SK-N-SH (cell line): ENCODE measurements at regions not wholly inside any gene's neighbourhood (a gene's known extent, or its start where the extent isn't known, plus 50 kb on each side); places are given as distances from the start of the nearest gene placed in this dataset.
"Not testable (repeated sequence)": the region's sequence is repeated elsewhere in the genome, so short reads cannot be mapped to it uniquely, and the experiment has no call there.

Experiments
- CTCF ChIA-PET: fragments of 300-600, 350-600 bp; formaldehyde crosslinking; extraction: SDS; loops from one replicate; lab custom pipeline; 2021; lab: Yijun Ruan, JAX
- POLR2A ChIA-PET: fragments of 350-600 bp; sonication (Branson Sonifier 250); formaldehyde crosslinking; extraction: SDS; loops from one replicate; lab custom pipeline; 2020; ENCODE audit warnings: antibody characterized with exemption, inconsistent platforms; lab: Yijun Ruan, JAX
- DNase-seq: peaks from one replicate; pipeline ENCODE4 v3.0.0; 2012
- H2AFZ ChIP-seq: fragments of 200-600 bp; sonication (generic); 2 replicates; pipeline ENCODE4 v1.8.1; 2016; ENCODE audit warnings: antibody characterized with exemption, mild to moderate bottlenecking, low read depth
- H3F3A ChIP-seq: fragments of 200-600 bp; sonication (generic); replicated peaks from 2 replicates; pipeline ENCODE3; 2016; ENCODE audit warnings: antibody characterized with exemption, mild to moderate bottlenecking; ENCODE audit not compliant: insufficient read depth
- H3K27ac ChIP-seq, 2 experiments: fragments of 200-500 bp in 1 of 2; fragments of 200-600 bp in 1 of 2; sonication (Bioruptor generic) in 1 of 2; sonication (generic), shearing (Covaris generic) in 1 of 2; 2 replicates each; pipeline versions ENCODE4 v1.5.1 to v1.6.1; 2014 to 2016; ENCODE audit warnings: low read depth in 2 of 2, inconsistent platforms in 1 of 2, low read length in 1 of 2, mild to moderate bottlenecking in 1 of 2, mixed read lengths in 1 of 2
- H3K27me3 ChIP-seq: fragments of 200-600 bp; sonication (generic), shearing (Covaris generic); 2 replicates; pipeline ENCODE4 v1.6.1; 2016; ENCODE audit warnings: mixed run types; ENCODE audit not compliant: insufficient read depth
- H3K36me3 ChIP-seq, 2 experiments: fragments of 200-500 bp in 1 of 2; fragments of 200-600 bp in 1 of 2; sonication (Bioruptor generic) in 1 of 2; sonication (generic) in 1 of 2; replicated peaks in 1 of 2; 2 replicates each; pipeline versions ENCODE3 to v1.5.1; 2014 to 2016; ENCODE audit warnings: low read length in 1 of 2, mild to moderate bottlenecking in 1 of 2; ENCODE audit not compliant: insufficient read depth in 2 of 2, control insufficient read depth in 1 of 2
- H3K4me1 ChIP-seq, 2 experiments: fragments of 200-500 bp in 1 of 2; fragments of 200-600 bp in 1 of 2; sonication (Bioruptor generic) in 1 of 2; sonication (generic), shearing (Covaris generic) in 1 of 2; 2 replicates each; pipeline versions ENCODE4 v1.5.1 to v1.6.1; 2014 to 2016; ENCODE audit warnings: low read depth in 1 of 2, low read length in 1 of 2, mixed run types in 1 of 2; ENCODE audit not compliant: insufficient read depth in 2 of 2, control insufficient read depth in 1 of 2
- H3K4me2 ChIP-seq: fragments of 200-600 bp; sonication (generic), shearing (Covaris generic); 2 replicates; pipeline ENCODE4 v1.6.1; 2017; ENCODE audit warnings: mixed run types
- H3K4me3 ChIP-seq, 2 experiments: fragments of 200-500 bp in 1 of 2; fragments of 200-600 bp in 1 of 2; sonication (Bioruptor generic) in 1 of 2; sonication (generic), shearing (Covaris generic) in 1 of 2; 2 replicates each; pipeline versions ENCODE4 v1.5.1 to v1.8.1; 2014 to 2016; ENCODE audit warnings: low read depth in 2 of 2, inconsistent platforms in 1 of 2, low read length in 1 of 2, mild to moderate bottlenecking in 1 of 2, mixed read lengths in 1 of 2, moderate library complexity in 1 of 2
- H3K79me2 ChIP-seq: fragments of 200-600 bp; sonication (generic); 2 replicates; pipeline ENCODE4 v1.8.1; 2017; ENCODE audit warnings: mild to moderate bottlenecking; ENCODE audit not compliant: insufficient read depth
- H3K9ac ChIP-seq: fragments of 200-600 bp; sonication (generic); 2 replicates; pipeline ENCODE4 v1.6.1; 2017; ENCODE audit warnings: mixed run types
- H3K9me2 ChIP-seq: fragments of 200-600 bp; sonication (generic); 2 replicates; pipeline ENCODE4 v1.6.1; 2017; ENCODE audit warnings: mixed run types
- H3K9me3 ChIP-seq: fragments of 200-600 bp; sonication (generic); 2 replicates; pipeline ENCODE4 v1.6.1; 2017; ENCODE audit warnings: mixed run types, mild to moderate bottlenecking, moderate library complexity
- H4K20me1 ChIP-seq: fragments of 200-600 bp; sonication (generic); 2 replicates; pipeline ENCODE4 v1.6.1; 2017; ENCODE audit warnings: mild to moderate bottlenecking, mixed run types; ENCODE audit not compliant: insufficient read depth
- CHD2 ChIP-seq: fragments of 150-350 bp; IDR thresholded peaks from 2 replicates; pipeline ENCODE4 v1.6.1; 2018; ENCODE audit warnings: low read length; ENCODE audit not compliant: partially characterized antibody
- FOSL2 ChIP-seq: IDR thresholded peaks from 2 replicates; pipeline ENCODE4 v1.4.0; 2012; ENCODE audit warnings: low read depth, mild to moderate bottlenecking, moderate library complexity, borderline replicate concordance
- JUND ChIP-seq: IDR thresholded peaks from 2 replicates; pipeline ENCODE4 v1.4.0; 2012
- NFIC ChIP-seq: IDR thresholded peaks from 2 replicates; pipeline ENCODE4 v1.4.0; 2012; ENCODE audit warnings: borderline replicate concordance
- POLR2AphosphoS5 ChIP-seq: IDR thresholded peaks from 2 replicates; pipeline ENCODE4 v1.6.1; 2012; ENCODE audit warnings: low read depth, low read length
- RCOR1 ChIP-seq: fragments of 150-350 bp; IDR thresholded peaks from 2 replicates; pipeline ENCODE4 v1.6.1; 2017; ENCODE audit warnings: antibody characterized with exemption, low read length
- RFX5 ChIP-seq: IDR thresholded peaks from 2 replicates; pipeline ENCODE4 v1.6.1; 2012; ENCODE audit warnings: mild to moderate bottlenecking, improper control_type of control experiment, low read length
- SIN3A ChIP-seq: IDR thresholded peaks from 2 replicates; pipeline ENCODE4 v1.6.1; 2012; ENCODE audit warnings: low read depth, mild to moderate bottlenecking, low read length, moderate library complexity, borderline replicate concordance
- TAF1 ChIP-seq: IDR thresholded peaks from 2 replicates; pipeline ENCODE4 v1.6.1; 2012; ENCODE audit warnings: low read depth, mild to moderate bottlenecking, low read length, moderate library complexity, borderline replicate concordance
- YY1 ChIP-seq: IDR thresholded peaks from 2 replicates; pipeline ENCODE4 v1.4.0; 2012; ENCODE audit warnings: low read depth, mild to moderate bottlenecking
- WGBS: methylation state at CpG from one replicate; pipeline ENCODE4 v1.1.6; 2017; ENCODE audit warnings: low lambda C conversion rate; 5-methylcytosine and 5-hydroxymethylcytosine counted together
- TF ChIP-seq, protein P1 (sequence below): fragments of 150-350 bp; IDR thresholded peaks from 2 replicates; pipeline ENCODE4 v1.6.1; 2016; ENCODE audit warnings: mild to moderate bottlenecking, low read depth, low read length
- TF ChIP-seq, protein P2 (sequence below): fragments of 200-600 bp; sonication (generic); IDR thresholded peaks from 2 replicates; pipeline ENCODE4 v1.6.1; 2017; ENCODE audit warnings: antibody characterized with exemption, mild to moderate bottlenecking, moderate library complexity
- TF ChIP-seq, protein P3 (sequence below): fragments of 150-350 bp; IDR thresholded peaks from 2 replicates; pipeline ENCODE4 v1.6.1; 2017; ENCODE audit warnings: antibody characterized with exemption, low read length, low read depth, borderline replicate concordance
- TF ChIP-seq, protein P4 (sequence below): IDR thresholded peaks from 2 replicates; pipeline ENCODE4 v1.6.1; 2012; ENCODE audit warnings: mild to moderate bottlenecking, low read depth, low read length, moderate library complexity

DNA sequence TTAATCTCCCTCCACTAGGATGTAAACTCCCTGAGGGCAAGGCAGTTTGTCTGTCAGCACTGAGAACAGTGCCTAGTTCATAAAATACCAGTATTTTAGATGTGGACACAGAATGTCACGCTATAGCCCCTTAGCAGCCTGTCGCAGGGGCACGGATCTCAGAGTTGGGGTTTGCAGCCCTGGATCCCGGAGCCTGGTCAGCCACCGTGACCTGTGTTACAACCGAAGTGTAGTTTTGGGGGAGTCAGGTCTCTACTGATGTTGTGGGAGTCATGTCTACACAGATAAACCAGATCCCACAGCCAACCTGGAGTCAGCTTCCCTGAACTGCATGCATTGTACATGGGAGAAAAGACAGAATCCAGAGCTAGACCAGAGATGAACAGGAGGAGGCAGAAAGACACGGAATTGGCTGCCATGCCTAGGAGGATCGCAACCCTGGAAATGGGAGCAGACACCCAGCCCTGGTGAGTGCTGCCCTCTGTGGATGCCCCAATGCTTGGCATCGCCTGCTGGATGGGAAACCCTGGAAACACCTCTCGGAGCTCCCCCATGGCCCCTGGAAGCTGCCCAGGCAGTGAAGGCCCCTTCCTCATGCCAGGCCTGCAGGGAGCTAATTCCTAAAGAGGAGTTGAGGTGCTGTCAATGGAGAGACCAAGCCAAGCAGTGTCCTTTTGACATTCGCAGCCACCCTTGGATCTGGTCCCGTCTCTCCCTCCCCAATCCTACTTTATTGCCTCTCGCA lies 851.3 kb downstream of the TBC1D22A start (continued):
- TF ChIP-seq, protein P1, sequence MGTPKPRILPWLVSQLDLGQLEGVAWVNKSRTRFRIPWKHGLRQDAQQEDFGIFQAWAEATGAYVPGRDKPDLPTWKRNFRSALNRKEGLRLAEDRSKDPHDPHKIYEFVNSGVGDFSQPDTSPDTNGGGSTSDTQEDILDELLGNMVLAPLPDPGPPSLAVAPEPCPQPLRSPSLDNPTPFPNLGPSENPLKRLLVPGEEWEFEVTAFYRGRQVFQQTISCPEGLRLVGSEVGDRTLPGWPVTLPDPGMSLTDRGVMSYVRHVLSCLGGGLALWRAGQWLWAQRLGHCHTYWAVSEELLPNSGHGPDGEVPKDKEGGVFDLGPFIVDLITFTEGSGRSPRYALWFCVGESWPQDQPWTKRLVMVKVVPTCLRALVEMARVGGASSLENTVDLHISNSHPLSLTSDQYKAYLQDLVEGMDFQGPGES: no peak
- TF ChIP-seq CHD2: no peak
- TF ChIP-seq NFIC: no peak
- no peak for TF ChIP-seq RCOR1
- no peak for TF ChIP-seq RFX5
- TF ChIP-seq POLR2AphosphoS5: no peak
- TF ChIP-seq YY1: no peak
- TF ChIP-seq, protein P2, sequence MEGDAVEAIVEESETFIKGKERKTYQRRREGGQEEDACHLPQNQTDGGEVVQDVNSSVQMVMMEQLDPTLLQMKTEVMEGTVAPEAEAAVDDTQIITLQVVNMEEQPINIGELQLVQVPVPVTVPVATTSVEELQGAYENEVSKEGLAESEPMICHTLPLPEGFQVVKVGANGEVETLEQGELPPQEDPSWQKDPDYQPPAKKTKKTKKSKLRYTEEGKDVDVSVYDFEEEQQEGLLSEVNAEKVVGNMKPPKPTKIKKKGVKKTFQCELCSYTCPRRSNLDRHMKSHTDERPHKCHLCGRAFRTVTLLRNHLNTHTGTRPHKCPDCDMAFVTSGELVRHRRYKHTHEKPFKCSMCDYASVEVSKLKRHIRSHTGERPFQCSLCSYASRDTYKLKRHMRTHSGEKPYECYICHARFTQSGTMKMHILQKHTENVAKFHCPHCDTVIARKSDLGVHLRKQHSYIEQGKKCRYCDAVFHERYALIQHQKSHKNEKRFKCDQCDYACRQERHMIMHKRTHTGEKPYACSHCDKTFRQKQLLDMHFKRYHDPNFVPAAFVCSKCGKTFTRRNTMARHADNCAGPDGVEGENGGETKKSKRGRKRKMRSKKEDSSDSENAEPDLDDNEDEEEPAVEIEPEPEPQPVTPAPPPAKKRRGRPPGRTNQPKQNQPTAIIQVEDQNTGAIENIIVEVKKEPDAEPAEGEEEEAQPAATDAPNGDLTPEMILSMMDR: no peak

DNA sequence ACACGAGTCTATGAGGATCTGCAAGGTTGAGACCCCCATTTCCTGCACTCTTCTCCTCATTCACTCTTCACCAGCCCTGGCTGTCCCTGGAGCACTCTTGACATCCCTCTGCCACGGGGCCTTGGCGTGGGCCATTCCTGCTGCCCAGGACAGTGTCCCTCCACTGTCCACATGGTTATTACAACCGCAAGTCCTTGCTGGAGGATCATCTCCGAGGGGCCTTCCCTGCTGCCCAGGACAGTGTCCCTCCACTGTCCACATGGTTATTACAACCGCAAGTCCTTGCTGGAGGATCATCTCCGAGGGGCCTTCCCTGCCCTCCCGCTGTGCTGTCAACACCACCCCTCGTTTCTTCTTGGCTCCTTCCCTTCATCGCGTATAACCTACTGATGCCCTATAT lies 850.7 kb downstream of the TBC1D22A start:
- POLR2A ChIA-PET, H3K9me2 ChIP-seq, H2AFZ ChIP-seq, H3K79me2 ChIP-seq, H3K4me1 ChIP-seq, H3K4me2 ChIP-seq, H3K4me3 ChIP-seq, H4K20me1 ChIP-seq, H3K27me3 ChIP-seq, H3K9me3 ChIP-seq, H3K27ac ChIP-seq, H3K9ac ChIP-seq, DNase-seq, H3K36me3 ChIP-seq, CTCF ChIA-PET, H3F3A ChIP-seq: not testable (repeated sequence)
- WGBS: 40% methylated on average over 10 of the region's 11 CpGs

DNA sequence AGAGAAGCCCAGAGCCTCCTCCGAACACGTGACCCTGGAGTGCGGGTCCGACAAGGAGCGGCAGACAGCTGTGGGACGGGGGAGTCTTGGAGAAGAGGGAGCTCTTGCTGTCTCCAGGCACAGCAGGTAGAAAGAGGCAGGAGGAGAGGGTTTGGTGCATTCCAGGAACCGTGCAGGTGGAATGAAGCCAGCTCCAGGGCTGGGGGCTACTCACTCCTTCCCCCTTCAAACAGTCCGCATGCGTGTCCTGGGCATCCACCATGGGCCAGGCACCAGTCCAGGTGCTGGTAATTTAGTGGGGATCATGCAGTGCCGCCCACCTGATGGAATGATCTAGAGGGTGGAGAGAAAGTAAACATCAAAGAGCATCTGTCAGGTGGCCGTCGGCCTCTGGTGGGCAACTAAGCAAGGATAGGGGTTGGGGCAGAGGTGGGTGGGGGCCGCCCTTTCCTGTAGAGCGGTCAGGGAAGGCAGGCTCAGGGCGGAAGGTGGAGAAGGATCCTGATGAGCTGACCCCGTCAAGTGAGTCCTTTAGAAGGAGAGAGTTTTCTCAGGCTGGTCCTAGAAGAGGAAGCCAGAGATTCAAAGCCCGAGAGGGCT lies 850.0 kb downstream of the TBC1D22A start:
- no peak overlapping the region for H3K4me3 ChIP-seq
- H3F3A ChIP-seq: no peaks in the 10 kb centered on the region
- no peaks in the 10 kb centered on the region for H4K20me1 ChIP-seq
- H3K79me2 ChIP-seq: no peaks in the 10 kb centered on the region
- DNase-seq: no peak
- H3K36me3 ChIP-seq: no peaks in the 10 kb centered on the region
- ChIA-PET CTCF (no interaction called here), POLR2A (no interaction called here)
- no peak overlapping the region for H3K27ac ChIP-seq
- H3K27me3 ChIP-seq: no peaks in the 10 kb centered on the region; the same call in 1 of the 2 replicates
- no peaks in the 10 kb centered on the region for H3K4me1 ChIP-seq
- no peak overlapping the region for H3K4me2 ChIP-seq
- no peaks in the 10 kb centered on the region; the same call in 1 of the 2 replicates for H3K9me3 ChIP-seq
- no peak overlapping the region for H3K9ac ChIP-seq
- 30% methylated on average over 16 of the region's 17 CpGs for WGBS
- TF ChIP-seq TAF1 (no peak), FOSL2 (no peak), SIN3A (no peak), POLR2AphosphoS5 (no peak), JUND (no peak)
- TF ChIP-seq, protein P3, sequence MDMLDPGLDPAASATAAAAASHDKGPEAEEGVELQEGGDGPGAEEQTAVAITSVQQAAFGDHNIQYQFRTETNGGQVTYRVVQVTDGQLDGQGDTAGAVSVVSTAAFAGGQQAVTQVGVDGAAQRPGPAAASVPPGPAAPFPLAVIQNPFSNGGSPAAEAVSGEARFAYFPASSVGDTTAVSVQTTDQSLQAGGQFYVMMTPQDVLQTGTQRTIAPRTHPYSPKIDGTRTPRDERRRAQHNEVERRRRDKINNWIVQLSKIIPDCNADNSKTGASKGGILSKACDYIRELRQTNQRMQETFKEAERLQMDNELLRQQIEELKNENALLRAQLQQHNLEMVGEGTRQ: no peak
- TF ChIP-seq, protein P4, sequence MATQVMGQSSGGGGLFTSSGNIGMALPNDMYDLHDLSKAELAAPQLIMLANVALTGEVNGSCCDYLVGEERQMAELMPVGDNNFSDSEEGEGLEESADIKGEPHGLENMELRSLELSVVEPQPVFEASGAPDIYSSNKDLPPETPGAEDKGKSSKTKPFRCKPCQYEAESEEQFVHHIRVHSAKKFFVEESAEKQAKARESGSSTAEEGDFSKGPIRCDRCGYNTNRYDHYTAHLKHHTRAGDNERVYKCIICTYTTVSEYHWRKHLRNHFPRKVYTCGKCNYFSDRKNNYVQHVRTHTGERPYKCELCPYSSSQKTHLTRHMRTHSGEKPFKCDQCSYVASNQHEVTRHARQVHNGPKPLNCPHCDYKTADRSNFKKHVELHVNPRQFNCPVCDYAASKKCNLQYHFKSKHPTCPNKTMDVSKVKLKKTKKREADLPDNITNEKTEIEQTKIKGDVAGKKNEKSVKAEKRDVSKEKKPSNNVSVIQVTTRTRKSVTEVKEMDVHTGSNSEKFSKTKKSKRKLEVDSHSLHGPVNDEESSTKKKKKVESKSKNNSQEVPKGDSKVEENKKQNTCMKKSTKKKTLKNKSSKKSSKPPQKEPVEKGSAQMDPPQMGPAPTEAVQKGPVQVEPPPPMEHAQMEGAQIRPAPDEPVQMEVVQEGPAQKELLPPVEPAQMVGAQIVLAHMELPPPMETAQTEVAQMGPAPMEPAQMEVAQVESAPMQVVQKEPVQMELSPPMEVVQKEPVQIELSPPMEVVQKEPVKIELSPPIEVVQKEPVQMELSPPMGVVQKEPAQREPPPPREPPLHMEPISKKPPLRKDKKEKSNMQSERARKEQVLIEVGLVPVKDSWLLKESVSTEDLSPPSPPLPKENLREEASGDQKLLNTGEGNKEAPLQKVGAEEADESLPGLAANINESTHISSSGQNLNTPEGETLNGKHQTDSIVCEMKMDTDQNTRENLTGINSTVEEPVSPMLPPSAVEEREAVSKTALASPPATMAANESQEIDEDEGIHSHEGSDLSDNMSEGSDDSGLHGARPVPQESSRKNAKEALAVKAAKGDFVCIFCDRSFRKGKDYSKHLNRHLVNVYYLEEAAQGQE: no peak
- no peak overlapping the region for H2AFZ ChIP-seq
- H3K9me2 ChIP-seq: no peaks in the 10 kb centered on the region
